ENCODE measurements at regions not wholly inside any gene's neighbourhood (a gene's known extent, or its start where the extent isn't known, plus 50 kb on each side); places are given as distances from the start of the nearest gene placed in this dataset.

- H3K36me3 ChIP-seq (replicated peaks in 1 of 2; ENCODE audit: control insufficient read depth in 1 of 2, insufficient read depth in 2 of 2, low read length in 2 of 2), result no peaks in the 10 kb centered on the region
- Mint-ChIP-seq H3K36me3 (peaks cover 0 to 4% of the 10 kb centered on the region in 2 donors), H3K4me3 (no peak overlapping the region), H3K9me3 (peaks cover 1 to 8% (median 5%) of the 10 kb centered on the region in 7 donors), H3K27me3 (ENCODE audit: low read depth in 3 of 3) (peaks cover 0 to 6% (median 2%) of the 10 kb centered on the region in 3 donors), H3K4me1 (peaks cover 19% of the 10 kb centered on the region), H3K27ac (no peak overlapping the region)
- peaks cover 7 to 16% of the 10 kb centered on the region in 2 donors for H3K4me1 ChIP-seq (ENCODE audit: control insufficient read depth in 1 of 2, insufficient read depth in 2 of 2, low read length in 2 of 2)
- no peak overlapping the region for H3K27ac ChIP-seq (ENCODE audit: low read depth in 1 of 2, low read length in 2 of 2)
- intact Hi-C loops (cut with micrococcal nuclease), result loop anchor here in 1 of 2 donors (10.0 kb wide), 1 partner anchor 74 kb away; the partner anchor contains the start of gene GDF10
- H3K79me2 ChIP-seq (ENCODE audit: insufficient read depth, low read length), result no peaks in the 10 kb centered on the region
- DNase-seq, result no peak
- H3K9ac ChIP-seq (ENCODE audit: insufficient read depth, low read length, poor library complexity, severe bottlenecking), result no peak overlapping the region
- no peak overlapping the region for H3K4me2 ChIP-seq (replicated peaks; ENCODE audit: extremely low read depth, low read length, poor library complexity, severe bottlenecking)
- no peak overlapping the region for H2AFZ ChIP-seq (ENCODE audit: insufficient read depth, low read depth, low read length, poor library complexity, severe bottlenecking)
- no peak overlapping the region for H3K4me3 ChIP-seq (replicated peaks in 1 of 3; ENCODE audit: low read depth in 2 of 3, low read length in 3 of 3)
- TF ChIP-seq CTCF (IDR thresholded peaks at IDR 0.05), result no peak
- no peaks in the 10 kb centered on the region for H4K20me1 ChIP-seq (ENCODE audit: insufficient read depth, low read length)
- H3K9me3 ChIP-seq (replicated peaks in 1 of 2; ENCODE audit: control insufficient read depth in 1 of 2, insufficient read depth in 1 of 2, low read length in 2 of 2), result peaks cover 0 to 5% of the 10 kb centered on the region in 2 donors
- no peaks in the 10 kb centered on the region for H3K27me3 ChIP-seq (ENCODE audit: control insufficient read depth in 2 of 2, insufficient read depth in 2 of 2, low read length in 2 of 2)
These were observed 69.0 kb upstream of the GDF10 start for GRCh38 chr10:47230957-47231356.

- no peaks in the 10 kb centered on the region for H3K79me2 ChIP-seq (ENCODE audit: insufficient read depth, low read length)
- peaks cover 0 to 5% of the 10 kb centered on the region in 2 donors for H3K9me3 ChIP-seq (replicated peaks in 1 of 2; ENCODE audit: control insufficient read depth in 1 of 2, insufficient read depth in 1 of 2, low read length in 2 of 2)
- H3K36me3 ChIP-seq (replicated peaks in 1 of 2; ENCODE audit: control insufficient read depth in 1 of 2, insufficient read depth in 2 of 2, low read length in 2 of 2), result no peaks in the 10 kb centered on the region
- peaks cover 0 to 4% of the 10 kb centered on the region in 2 donors for H3K36me3 Mint-ChIP-seq
- DNase-seq, result peak in 1 of 3 donors; percentile 19
- peaks cover 18% of the 10 kb centered on the region for H3K4me1 Mint-ChIP-seq
- no peak overlapping the region for H3K4me2 ChIP-seq (replicated peaks; ENCODE audit: extremely low read depth, low read length, poor library complexity, severe bottlenecking)
- no peaks in the 10 kb centered on the region for H3K27me3 ChIP-seq (ENCODE audit: control insufficient read depth in 2 of 2, insufficient read depth in 2 of 2, low read length in 2 of 2)
- peaks cover 1 to 9% (median 7%) of the 10 kb centered on the region in 7 donors for H3K9me3 Mint-ChIP-seq
- H4K20me1 ChIP-seq (ENCODE audit: insufficient read depth, low read length), result no peaks in the 10 kb centered on the region
- H3K27me3 Mint-ChIP-seq (ENCODE audit: low read depth in 3 of 3), result peaks cover 0 to 6% (median 2%) of the 10 kb centered on the region in 3 donors
- H2AFZ ChIP-seq (ENCODE audit: insufficient read depth, low read depth, low read length, poor library complexity, severe bottlenecking), result no peak overlapping the region
- no peak overlapping the region for H3K27ac ChIP-seq (ENCODE audit: low read depth in 1 of 2, low read length in 2 of 2)
- no peak for TF ChIP-seq CTCF (IDR thresholded peaks at IDR 0.05)
- WGBS (ENCODE audit: insufficient coverage), result no CpG with 5 or more reads among the region's 2 CpGs
- H3K4me3 Mint-ChIP-seq, result no peak overlapping the region
- H3K4me3 ChIP-seq (replicated peaks in 1 of 3; ENCODE audit: low read depth in 2 of 3, low read length in 3 of 3), result no peak overlapping the region
- peaks cover 7 to 16% of the 10 kb centered on the region in 2 donors for H3K4me1 ChIP-seq (ENCODE audit: control insufficient read depth in 1 of 2, insufficient read depth in 2 of 2, low read length in 2 of 2)
- H3K27ac Mint-ChIP-seq, result no peak overlapping the region
- H3K9ac ChIP-seq (ENCODE audit: insufficient read depth, low read length, poor library complexity, severe bottlenecking), result no peak overlapping the region
- intact Hi-C loops (cut with micrococcal nuclease), result loop anchor here in 1 of 2 donors (10.0 kb wide), 1 partner anchor 73 kb away; the partner anchor contains the start of gene GDF10
These were observed 68.6 kb upstream of the GDF10 start for GRCh38 chr10:47231414-47231813.
